AG09319 (cell line): ENCODE measurements at regions not wholly inside any gene's neighbourhood (a gene's known extent, or its start where the extent isn't known, plus 50 kb on each side); places are given as distances from the start of the nearest gene placed in this dataset.
"Not testable (repeated sequence)": the region's sequence is repeated elsewhere in the genome, so short reads cannot be mapped to it uniquely, and the experiment has no call there.

ENCODE experiments used
- DNase-seq: peaks from one replicate; pipeline ENCODE4 v3.0.0-alpha.2; 2010; ENCODE audit warnings: low read depth; ENCODE audit errors: extremely low read depth
- TF ChIP-seq, protein P1 (sequence below): IDR thresholded peaks from 2 replicates; pipeline ENCODE4 v1.5.1; 2011; ENCODE audit warnings: low read depth, mild to moderate bottlenecking, inconsistent platforms, low read length, moderate library complexity

DNA sequence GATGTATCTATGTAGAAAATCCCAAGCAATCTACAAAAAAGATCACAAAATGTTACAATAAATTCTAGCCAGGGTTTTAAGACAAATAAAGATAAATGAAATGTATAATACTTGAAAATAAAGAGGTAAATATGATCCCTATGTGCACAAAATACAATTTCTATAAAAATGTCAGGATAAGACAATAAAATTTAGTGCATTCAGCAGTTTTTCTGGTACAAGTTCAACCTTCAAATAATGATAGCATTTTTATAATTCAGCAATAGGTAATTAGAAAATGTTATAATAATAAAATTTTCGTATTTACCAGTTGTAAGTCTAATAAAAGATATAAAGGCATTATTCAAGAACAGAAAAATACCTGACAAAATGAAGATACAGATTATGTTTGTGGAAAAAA lies 726.8 kb upstream of the FAT3 start:
- no peak for DNase-seq
- TF ChIP-seq, protein P1, sequence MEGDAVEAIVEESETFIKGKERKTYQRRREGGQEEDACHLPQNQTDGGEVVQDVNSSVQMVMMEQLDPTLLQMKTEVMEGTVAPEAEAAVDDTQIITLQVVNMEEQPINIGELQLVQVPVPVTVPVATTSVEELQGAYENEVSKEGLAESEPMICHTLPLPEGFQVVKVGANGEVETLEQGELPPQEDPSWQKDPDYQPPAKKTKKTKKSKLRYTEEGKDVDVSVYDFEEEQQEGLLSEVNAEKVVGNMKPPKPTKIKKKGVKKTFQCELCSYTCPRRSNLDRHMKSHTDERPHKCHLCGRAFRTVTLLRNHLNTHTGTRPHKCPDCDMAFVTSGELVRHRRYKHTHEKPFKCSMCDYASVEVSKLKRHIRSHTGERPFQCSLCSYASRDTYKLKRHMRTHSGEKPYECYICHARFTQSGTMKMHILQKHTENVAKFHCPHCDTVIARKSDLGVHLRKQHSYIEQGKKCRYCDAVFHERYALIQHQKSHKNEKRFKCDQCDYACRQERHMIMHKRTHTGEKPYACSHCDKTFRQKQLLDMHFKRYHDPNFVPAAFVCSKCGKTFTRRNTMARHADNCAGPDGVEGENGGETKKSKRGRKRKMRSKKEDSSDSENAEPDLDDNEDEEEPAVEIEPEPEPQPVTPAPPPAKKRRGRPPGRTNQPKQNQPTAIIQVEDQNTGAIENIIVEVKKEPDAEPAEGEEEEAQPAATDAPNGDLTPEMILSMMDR: no peak

DNA sequence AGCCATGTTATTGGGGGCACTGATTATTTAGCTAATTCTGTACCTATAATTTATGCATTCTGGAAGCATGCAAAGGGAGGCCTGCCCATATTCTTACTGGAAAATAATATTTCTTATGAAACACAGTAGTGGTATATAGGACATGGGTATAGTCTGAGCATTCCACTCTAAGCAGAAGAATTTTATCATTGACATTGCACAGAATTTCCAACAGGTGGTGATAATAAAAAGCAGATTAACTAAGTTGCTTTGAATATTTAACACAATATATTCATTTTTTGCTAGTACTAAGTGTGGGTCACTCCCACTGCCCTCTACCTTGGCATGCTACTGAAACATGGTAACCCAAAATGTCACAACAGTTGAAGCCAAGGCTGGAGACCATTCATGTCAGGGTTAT lies 728.8 kb upstream of the FAT3 start:
- TF ChIP-seq, protein P1: no peak

DNA sequence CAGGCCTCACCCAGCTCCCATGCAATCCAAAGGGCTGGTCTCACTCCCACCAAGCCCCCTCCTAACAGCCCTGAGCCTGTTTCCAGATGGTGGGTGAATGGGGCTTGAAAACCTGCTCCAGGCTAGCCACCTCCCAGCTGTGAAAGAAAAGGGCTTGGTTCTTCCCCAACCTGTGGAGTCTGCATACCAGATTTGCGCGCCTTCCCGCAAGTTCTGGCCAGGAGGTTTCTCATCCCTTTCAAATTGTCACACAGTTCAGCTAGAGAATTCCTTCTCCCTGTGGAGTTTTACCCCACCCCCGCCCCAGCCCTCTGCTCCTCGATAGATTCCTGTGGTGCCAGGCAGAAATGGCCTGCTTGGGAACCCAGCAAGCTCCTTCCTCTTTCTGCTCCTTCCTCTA lies 734.6 kb upstream of the FAT3 start:
- TF ChIP-seq, protein P1: no peak
- DNase-seq: no peak

More for the DNA sequence above, 728.8 kb upstream of the FAT3 start:
- no peak for DNase-seq

DNA sequence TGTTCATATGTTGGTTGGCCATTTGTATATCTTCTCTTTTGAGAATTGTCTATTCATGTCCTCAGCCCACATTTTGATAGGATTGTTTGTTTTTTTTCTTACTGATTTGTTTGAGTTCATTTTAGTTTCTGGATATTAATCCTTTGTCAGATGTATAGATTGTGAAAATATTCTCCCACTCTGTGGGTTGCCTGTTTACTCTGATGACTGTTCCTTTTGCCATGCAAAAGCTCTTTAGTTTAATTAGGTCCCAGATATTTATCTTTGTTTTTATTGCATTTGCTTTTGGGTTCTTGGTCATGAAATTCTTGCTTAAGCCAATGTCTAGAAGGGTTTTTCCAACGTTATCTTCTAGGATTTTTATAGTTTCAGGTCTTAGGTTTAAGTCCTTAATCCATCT lies 740.7 kb upstream of the FAT3 start:
- not testable (repeated sequence) for DNase-seq

DNA sequence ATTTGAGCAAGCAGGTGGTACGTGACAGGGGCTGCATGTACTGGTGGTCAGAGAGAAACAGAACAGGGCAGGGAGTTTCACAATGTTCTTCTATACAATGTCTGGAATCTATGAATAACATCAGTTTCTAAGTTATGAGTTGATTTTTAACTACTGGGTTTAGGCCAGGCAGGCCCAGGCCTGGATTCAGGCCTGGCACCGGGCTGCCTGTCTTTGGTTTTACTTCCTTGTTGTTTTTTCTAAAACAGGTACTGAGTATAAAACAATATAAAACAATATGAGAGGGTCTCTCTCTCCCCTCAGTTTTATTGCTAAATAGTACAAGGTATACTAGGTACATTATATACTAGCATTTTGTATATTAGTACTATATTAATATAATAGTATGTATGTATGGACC lies 742.7 kb upstream of the FAT3 start:
- not testable (repeated sequence) for DNase-seq

DNA sequence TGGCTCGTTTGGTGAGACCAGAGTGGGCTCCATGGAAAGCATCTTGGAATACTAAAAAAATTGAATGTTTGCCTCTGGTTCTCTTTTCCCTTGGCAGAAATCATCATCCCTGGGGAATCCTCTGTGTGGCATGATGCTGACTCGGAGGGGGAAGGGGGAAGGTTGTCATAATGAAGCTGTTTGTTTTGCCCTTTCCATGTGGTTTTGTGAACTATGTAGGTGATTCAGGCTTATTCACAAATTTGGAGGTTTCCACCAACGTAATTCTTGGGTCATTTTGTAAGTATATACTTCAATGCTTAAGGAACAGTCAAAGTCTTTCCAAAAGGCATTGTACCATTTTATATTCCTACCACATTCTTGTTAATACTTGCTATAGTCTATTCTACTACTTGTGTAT lies 754.0 kb upstream of the FAT3 start:
- DNase-seq: no peak
- TF ChIP-seq, protein P1: no peak

DNA sequence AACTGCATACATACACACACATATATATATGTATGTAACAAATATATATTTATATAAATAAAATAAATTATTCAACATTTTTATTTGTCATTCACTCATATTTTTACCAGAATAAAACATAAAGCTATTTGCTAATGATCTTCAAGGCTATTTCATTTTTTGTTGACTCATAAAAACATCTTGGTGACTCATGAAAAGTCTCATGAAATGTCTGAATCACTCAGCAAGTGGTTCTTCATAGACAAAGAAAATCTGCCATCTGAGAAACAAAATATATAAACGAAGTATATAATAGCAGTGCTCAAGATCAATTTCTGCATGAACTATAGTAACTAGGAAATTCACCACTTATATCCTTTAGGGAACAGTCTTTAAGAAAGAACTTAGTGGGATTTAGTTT lies 764.8 kb upstream of the FAT3 start:
- TF ChIP-seq, protein P1: no peak
- no peak for DNase-seq

DNA sequence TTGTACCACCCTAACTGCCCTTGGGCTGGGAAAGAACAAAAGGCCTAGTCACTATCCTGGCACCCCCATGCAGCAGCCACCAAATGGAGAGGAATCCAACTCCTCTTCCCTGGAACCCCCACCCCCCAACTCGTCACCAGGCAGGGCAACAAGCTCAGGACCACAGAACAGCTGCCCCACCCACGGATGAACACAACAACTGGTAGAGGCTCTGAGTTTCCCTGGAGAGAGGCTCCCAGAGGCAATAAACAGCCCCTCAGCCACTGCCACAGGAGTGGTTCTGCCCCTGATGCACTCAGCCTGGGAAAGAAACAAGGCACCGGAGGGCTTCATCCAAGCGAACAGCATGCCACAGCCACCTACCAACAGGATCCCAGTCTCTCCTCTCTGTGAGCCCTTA lies 778.4 kb upstream of the FAT3 start:
- TF ChIP-seq, protein P1: no peak
- DNase-seq: no peak

DNA sequence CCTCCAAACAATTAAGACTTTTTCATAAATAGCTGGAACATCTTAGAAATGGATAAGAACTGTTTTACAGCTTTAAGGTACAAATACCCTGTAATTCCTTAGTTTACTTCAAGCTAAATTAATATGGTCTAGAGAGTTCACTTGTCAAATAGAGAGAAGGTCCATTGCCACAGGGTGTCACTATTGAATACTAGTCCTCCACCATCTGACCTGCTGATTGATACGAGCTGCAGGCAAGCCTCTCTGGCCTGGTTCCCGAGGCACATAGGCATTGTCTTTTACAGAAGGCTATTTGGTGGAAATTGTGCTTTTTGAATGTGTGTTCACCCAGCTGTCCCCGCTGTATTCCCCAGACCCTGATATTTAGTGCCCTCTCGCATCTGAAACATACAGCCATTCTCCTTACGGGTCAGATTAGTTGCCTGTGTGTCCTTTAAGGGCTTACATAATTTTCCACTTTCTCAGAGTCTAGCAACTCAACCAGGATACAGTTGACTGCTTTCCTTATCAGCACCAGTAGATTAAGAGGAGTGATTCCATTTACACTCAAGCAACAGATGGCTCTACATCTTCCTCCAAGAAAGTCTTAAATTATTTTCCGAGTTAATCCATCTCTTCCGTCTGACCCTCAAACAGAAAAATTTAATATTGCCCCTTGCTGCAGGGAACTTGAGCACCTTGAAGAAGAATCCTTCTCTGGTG lies 788.8 kb upstream of the FAT3 start:
- TF ChIP-seq, protein P1: no peak
- DNase-seq: no peak
